HG03521 (cell line): ENCODE measurements at regions not wholly inside any gene's neighbourhood (a gene's known extent, or its start where the extent isn't known, plus 50 kb on each side); places are given as distances from the start of the nearest gene placed in this dataset.

Experiments
- ATAC-seq: cut with Tn5 transposase; IDR thresholded peaks from one replicate; pipeline ENCODE4 v1.9.1; 2021; ENCODE audit warnings: mild to moderate bottlenecking, moderate library complexity; ENCODE audit not compliant: unreplicated experiment

DNA sequence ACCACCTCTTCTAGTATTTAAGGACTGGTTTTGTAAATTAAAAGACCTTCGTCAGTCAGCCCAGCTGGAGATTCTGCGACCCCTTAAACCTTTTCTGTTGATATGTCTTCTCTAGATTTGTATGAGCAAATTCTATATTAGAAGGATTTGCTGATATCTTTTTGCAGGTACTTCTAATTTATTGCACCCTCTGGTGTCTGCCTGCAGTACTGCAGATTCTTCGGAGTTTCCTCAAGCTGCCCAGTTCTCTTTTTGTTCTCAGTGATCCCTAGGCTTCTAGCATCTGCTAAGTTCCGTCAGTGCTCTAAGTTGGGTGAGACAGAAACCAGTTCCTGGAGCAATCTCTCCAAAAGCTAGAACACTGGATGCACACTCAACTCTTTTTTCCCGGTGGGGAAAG, 545.2 kb downstream of the C4orf33 start:
- peak; percentile 65 for ATAC-seq

DNA sequence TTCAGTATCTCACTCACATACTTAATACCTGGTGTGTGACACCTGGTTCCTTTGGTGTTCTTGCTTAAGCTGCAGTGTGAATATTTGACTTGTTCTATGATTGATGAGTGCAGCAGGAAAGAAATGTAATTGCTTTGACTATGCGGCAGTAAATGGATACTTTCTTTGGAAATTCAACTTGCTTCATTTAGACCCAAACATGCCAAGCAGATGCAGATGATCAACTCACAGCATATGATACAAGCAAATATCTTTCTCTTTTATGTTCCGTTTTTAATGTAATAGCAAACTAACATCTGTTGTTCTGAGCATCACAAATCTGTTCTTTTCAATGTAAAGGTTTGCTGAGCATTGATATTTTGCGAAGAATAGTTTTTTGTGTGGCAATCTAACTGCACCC, 549.5 kb downstream of the C4orf33 start:
- ATAC-seq: no peak

DNA sequence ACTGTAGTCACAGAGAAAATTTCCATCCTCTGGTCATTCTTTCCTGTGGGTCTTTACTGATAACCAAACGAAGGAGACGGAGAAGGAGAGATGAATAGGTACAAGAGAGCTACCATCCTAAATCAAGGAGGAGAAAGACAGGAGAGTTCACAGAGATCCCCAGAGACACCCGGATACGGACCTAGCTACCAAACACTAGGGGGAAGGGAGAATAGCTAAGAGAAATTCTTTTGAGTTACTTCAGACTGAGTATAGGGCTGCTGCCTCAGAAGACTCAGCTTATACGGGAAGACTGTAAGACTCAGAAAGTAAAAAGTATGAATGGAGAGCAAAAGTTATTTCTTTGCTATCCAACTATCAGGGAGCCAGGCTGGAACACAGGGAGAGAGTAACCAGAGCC, 572.1 kb downstream of the C4orf33 start:
- ATAC-seq: no peak

DNA sequence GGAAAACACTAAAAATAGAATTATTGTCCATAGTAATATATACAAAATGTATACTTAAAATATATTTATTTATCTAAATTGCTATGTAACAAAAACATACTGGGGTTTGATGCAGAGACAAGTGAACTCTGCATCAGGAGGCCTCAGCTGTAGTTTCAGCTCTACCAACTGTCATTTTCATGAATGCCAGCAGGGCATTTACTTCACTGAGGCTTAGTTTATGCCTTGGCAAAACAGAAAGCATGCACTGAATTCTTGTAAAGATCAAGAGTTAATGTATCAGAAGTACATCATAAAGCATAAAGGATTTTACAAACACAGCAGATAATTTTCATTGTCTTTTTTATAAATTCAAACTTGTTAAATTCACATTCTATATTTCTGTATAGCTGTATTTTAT, 577.0 kb downstream of the C4orf33 start:
- no peak for ATAC-seq

DNA sequence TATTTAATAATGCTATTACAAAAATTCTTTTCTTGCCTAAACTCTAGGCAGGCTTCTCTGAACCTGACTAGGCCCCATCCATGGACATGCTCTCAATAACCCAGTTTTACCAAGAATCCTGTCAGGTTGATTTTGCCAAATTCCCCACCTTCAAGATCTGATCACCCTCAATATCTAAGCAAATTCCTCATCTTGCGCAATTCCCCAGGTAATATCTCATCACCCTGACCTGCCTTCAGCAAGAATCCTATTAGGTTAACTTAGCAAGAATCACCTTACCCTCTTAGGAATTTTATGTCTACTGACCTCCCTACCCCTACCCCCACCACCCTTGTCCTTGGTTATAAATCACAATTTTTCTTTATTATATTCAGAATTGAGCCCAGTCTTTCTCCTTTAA, 579.1 kb downstream of the C4orf33 start:
- no peak for ATAC-seq

DNA sequence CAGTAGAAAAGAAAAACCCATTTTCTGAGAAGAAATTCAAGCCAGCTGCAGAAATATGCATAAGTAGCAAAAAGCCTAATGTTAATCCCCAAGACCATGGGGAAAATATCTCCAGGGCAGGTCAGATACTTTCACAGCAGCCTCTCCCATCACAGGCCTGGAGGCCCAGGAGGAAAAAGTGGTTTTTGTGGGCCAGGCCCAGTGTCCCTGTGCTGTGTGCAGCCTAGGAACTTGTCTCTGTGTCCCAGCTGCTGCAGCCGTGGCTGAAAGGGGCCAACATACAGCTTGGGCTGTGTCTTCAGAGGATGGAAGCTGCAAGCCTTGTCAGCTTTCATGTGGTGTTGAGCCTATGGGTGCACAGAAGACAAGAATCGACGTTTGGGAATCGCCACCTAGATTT, 581.0 kb downstream of the C4orf33 start:
- ATAC-seq: no peak

DNA sequence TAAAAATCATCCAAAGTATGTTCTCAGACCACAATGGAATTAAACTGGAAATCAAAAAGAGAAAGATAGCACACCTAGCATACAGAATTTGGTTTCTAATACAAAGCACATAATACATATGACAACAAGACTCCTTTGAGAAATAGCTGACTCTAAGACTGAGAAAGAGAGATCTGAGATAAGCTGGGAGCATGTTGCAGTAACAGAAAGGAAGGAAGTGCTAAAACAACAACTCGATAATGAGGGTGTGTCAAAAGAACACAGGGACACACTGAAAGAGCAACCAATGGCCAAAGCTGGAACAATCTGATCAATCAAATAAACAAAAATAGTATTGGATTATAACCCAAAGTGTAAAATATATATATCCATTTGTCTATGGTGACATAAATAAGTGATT, 586.6 kb downstream of the C4orf33 start:
- ATAC-seq: no peak

DNA sequence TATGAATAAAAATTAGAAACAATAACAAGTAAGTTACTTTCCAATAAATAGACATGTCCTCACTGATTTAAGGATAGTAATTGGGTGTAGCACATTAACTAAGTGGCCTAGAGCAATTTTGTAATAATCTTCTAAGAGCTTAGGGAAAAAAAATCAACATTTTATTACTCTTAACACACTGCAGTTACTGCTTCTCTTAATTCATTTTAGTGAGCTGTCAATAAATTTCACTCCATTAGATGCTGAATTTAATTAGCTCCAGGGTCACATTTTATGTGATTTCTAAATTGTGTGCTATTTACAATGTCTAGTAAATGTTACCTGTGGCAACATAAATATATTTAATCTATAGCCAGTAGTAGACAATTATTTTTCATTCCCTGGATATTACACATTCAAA, 612.0 kb downstream of the C4orf33 start:
- ATAC-seq: no peak

DNA sequence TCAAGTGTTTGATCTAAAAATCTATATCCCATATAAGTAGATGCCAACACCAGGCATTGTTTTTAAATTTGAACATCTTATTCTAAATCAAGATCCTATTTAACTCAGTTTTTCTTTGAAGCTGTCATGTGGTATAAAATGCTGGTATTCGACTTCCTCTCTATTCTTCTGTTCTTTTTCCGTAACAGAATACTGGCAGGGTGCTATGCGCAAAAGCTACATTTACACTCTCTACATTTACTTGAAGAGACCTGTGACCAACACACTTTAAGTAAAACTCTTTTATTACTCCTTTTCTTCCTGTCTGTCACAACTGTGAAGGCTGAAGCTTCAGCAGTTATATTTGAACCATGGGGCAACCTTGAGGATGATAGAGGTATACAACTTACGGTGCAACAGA, 612.8 kb downstream of the C4orf33 start:
- ATAC-seq: no peak

DNA sequence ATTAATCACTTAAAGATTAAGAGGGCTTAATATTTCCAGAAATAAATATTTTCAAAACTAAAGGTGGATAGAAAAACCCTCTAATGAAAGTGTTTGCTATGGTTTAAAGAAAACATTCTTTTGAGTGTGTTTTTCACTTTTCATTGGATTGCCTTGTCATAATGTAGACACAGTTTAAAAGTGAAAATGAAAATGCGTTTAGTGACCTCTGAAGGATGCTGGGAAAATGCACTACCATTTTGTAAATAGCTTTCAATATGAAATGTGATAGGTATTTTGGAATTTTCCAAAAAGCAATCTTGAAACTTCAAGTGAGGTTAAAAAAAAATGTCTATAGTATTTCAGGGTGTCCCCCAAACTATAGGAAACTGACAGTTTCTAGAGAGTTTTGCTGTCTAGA, 642.2 kb downstream of the C4orf33 start:
- ATAC-seq: no peak

DNA sequence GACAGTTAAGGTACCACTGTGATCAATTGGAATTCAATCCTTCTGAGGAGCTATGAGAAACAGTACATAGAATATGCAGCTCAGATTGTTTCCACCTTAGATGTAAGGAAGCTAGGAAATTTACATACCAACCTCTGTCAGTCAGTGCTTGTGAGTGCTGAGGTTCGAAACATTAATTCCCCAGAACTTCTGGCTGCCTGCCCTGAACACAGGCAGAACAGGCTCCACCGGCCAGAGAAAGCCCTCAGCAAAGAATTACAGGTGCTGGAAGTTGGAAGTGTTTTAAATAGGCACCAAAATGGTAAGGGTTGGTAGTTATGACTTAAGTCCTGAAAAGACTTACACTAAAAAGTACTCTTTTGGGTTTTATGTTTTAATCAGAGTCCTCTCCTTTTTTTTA, 651.8 kb downstream of the C4orf33 start:
- ATAC-seq: no peak

DNA sequence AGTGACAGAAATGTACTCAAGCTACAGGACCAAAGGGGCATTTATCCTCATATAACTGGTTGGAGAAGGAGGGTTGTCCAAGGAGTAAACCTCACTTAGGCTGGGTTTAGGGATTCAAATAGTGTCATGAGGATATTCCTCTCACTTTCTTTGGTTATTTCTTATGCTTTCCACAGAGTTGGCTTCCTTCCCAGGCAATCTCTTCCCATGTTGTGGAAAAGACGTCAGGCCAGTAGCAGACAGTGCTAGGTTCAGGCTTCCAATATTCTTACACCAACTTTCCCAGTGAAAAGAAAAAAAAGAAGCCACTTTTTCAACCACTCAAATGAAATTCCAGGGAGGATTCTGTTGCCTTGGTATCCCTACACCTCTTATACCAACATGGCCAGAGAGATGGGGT, 653.0 kb downstream of the C4orf33 start:
- no peak for ATAC-seq

DNA sequence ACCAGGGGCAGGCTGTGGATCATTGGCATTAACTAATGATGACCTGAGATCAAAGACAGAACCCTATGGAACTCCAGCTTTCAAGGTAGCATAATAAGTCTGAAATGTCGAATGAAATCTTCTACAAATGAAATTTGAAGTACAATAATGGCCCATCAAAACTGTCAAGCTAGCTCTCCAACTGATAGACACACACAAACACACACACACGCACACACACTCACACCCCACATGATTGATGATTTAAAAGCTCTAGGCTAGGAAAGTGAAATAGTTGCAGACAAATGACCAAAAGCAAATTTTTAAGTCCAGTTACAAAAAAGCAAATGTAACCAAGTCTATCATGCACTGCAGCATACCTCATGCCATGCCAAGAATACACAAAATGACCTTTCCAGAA, 655.7 kb downstream of the C4orf33 start:
- no peak for ATAC-seq

DNA sequence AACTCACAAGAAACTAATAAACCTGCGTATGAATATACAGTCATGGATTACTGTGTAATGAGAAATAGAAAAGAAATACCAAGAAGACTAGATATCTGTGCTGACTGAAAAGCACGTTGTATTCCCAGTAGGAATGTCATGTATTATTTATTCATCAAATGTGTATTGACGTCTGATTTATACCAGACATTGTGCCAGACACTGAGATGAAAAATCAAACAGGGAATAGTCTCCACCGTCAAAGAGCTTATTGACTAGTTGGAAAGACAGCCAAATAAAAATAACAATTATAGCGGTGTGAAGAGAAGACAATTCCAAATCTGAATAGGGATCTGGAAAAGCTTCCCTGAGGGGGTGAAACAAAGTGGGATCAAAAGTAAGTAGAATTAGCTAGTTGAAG, 687.6 kb downstream of the C4orf33 start:
- no peak for ATAC-seq

DNA sequence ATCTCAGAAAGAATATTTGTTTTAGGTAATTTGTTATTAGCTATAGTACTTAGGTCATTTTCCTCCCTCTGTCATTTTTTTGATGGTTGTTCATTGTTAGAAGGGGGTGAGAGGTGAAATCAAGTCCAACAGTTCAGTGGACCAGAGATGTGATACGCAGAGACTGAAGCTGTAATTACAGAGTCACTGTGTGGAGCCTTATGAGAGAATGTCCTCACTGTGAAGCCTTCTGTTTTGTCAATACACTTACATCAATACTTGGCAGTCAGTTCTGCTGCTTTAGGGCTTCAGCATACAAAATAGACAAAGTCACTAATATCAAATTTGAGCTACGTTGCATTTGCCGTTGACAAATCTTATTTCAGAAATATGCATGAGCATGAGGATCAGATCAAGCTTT, 692.5 kb downstream of the C4orf33 start:
- no peak for ATAC-seq

DNA sequence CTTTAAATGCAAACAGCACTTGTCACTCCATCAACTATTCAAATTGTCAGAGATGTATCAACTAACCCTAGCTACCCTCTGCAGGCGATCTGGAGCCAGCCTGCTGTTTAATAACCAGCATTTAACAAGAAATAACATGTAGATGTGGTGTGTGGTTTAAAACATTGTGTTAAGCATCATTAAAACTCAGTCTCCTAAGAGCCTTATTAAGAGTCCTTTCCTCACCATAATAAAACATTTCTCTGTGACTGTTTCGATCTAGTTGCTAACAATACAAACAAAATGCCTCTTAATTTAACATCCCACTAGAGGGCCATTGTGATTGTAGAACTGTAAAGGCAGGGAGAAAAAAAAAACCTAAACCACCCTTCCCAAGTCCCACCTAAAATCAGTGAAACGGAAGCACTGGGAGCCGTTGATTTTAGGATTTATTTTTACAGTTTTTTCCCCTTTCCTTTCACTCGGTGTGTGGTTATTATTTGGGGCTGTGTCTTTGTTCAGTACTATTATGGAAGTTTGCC, 708.6 kb downstream of the C4orf33 start:
- no peak for ATAC-seq

DNA sequence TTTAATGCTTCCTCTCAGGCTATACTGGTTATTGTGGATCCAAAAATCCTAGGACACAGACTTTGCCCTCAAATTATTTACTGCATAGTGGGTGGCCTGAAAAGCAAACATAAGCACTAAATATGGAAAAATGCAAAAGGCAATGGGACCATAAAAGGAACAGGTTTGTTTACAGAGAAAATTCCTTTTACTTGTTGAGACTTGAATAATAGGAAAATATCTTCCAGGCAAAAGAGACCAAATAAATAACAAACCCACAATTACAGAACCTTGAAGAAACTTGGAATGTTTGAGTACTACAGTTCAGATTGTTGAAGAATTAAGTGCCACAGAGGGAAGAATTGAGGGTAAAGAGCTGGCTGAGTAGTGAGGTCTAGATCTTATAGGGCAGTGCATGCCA, 711.0 kb downstream of the C4orf33 start:
- no peak for ATAC-seq

DNA sequence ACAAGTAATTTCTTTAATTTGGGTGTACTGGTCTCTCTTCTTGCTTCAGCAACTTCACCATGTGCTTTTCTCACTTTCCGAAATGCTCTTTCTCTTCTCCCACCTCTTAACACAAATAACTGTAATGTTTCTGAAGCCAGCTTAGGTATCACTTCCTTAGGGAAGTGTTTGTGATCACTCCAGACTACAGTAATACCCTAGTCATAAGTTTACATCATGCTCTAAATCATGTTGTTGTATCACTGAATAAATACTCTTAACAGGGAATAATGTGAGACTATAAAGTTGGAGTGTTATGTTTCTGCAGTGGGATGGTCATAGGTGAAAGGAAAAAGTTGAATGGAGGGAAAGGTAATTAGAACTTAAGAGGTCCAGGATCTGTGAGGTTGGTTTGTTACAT, 712.3 kb downstream of the C4orf33 start:
- ATAC-seq: no peak

DNA sequence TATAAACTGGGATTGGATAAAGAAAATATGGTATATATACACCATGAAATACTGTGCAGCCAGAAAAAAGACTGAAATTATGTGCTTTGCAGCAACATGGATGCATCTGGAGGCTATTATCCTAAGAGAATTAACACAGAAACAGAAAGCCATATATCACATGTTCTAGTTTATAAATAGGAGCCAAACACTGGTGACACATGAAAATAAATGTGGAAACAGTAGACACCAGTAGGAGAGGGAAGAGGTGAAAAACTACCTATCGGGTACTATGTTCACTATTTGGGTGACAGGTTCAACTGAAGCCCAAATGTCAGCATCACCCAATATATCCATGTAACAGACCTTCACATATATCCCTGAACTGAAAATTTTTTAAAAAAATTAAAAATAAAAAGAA, 725.1 kb downstream of the C4orf33 start:
- ATAC-seq: no peak

DNA sequence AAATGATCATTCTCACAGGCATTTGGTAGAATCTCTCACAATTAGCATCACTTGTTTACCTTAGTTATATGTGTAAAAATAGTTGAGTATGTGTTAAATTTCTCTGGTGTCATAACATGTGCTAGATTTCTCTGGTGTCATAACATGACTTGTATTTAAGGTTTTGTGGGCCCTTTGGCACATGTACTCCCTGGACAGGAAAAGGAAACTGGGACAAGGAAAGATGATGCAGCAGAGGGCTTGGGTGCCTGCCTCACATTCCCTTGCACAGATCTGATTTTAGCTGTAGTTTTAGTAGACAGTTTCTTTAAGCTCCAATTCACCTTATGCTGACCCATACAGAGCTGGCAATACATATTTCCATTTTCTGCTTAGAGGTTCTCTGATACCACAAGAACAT, 726.0 kb downstream of the C4orf33 start:
- ATAC-seq: no peak

DNA sequence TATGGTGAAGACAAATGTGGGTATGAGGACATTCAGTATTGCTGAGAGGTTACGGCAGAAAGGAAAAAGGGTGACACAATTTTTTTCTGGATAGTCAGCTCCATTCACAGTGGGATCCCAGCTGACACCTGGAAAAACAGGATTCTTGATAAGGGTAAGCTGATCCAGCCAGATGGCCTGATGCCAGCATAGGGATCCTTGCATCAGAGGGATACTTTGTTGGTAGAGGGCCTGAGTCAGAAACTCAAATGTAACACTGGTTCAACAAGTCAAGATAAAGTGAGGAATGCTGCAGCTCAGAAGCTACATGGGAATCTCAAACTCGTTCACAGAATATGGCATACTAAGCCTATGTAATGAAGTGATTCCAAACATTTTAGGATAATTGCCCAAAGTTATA, 726.7 kb downstream of the C4orf33 start:
- ATAC-seq: no peak

DNA sequence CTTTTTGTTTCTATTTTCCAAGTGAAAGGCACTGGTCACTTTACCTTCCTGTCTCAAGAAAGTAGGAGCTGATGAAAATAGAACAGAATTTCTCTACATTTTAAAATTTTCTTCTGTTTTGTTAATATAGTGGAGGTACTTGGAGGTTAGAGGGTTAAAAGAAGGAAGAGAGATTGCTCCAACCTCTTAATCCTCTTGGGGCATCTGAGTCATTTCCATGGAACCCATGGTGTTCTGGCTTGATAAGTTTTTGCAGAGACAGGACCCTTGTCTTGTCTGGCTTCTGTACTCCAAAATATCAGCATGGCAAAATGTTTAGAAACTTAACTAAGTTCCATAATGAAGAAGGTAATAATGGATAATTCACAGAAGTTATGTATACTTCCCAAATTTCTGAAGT, 727.2 kb downstream of the C4orf33 start:
- no peak for ATAC-seq

DNA sequence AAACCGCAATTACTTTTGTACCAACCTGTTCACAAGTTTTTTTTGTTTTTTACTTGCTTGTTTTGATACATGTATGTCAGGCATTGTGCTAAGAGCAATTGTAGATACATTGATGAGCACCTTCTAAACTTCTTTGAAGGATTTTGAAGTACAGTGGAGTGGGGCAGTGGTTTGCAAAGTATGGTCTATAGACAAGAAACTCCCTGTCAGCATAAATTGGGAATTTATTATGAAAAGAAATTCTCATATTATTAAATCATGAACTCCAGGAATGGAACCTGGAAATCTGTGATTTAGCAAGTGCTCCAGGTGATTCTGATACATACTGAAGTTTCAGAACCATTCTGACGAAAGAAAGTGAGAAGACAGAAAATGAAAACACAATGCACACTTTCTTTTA, 733.4 kb downstream of the C4orf33 start:
- ATAC-seq: no peak

DNA sequence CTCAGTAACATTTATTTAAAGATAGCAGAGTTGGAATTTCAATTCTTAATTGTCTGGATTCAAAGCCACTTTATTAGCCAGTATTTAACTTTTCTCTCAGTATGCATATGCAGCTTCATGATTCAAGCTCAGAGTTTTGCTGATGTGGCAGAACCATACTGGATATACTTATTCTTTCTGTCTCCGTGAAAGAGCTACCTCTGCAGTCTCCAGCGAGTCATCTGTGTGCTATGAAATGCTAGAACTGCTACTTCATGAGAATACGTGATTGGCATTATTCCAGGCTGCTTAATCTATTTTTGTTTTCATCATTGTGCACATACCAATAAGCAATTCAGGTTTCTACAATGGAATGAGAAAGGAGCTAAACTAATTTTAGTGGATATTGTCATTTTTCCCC, 743.7 kb downstream of the C4orf33 start:
- no peak for ATAC-seq
